A673 (cell line): ENCODE measurements at regions not wholly inside any gene's neighbourhood (a gene's known extent, or its start where the extent isn't known, plus 50 kb on each side); places are given as distances from the start of the nearest gene placed in this dataset.

ENCODE experiments used
- EZH2 ChIP-seq: fragments of 200-600 bp; sonication (generic); IDR thresholded peaks from 2 replicates; pipeline ENCODE4 v1.6.1; 2017; ENCODE audit warnings: borderline replicate concordance, low read depth, mild to moderate bottlenecking, mixed read lengths, antibody characterized with exemption, low read length; ENCODE audit not compliant: poor library complexity, severe bottlenecking
- TF ChIP-seq, protein P1 (sequence below): fragments of 300-800, 200-600 bp; sonication (generic); conservative IDR thresholded peaks from 2 replicates; pipeline ENCODE4 v1.5.1; 2017; ENCODE audit warnings: low read depth, mild to moderate bottlenecking, antibody characterized with exemption, low read length, moderate library complexity, mixed read lengths

DNA sequence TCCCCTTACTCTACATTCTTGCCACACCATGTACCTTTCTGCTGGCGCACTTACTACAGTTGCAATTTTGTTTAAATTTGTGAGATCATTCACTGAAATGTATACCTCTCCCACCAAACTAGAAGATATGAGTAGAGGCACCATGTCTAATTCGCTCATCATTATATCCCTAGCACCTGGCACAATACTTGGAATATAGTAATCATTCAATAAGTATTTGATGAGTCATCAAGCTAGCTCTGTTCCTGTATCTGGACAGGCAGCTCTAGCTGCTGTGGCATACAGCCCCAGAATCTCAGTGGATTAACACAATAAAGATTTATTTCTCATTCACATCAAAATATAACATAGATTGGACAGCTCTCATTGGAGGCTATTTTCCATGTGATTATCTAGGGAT, 245.9 kb downstream of the IDS start:
- TF ChIP-seq, protein P1, sequence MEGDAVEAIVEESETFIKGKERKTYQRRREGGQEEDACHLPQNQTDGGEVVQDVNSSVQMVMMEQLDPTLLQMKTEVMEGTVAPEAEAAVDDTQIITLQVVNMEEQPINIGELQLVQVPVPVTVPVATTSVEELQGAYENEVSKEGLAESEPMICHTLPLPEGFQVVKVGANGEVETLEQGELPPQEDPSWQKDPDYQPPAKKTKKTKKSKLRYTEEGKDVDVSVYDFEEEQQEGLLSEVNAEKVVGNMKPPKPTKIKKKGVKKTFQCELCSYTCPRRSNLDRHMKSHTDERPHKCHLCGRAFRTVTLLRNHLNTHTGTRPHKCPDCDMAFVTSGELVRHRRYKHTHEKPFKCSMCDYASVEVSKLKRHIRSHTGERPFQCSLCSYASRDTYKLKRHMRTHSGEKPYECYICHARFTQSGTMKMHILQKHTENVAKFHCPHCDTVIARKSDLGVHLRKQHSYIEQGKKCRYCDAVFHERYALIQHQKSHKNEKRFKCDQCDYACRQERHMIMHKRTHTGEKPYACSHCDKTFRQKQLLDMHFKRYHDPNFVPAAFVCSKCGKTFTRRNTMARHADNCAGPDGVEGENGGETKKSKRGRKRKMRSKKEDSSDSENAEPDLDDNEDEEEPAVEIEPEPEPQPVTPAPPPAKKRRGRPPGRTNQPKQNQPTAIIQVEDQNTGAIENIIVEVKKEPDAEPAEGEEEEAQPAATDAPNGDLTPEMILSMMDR, result no peak
- no peak for TF ChIP-seq EZH2
